ENCODE measurements at regions not wholly inside any gene's neighbourhood (a gene's known extent, or its start where the extent isn't known, plus 50 kb on each side); places are given as distances from the start of the nearest gene placed in this dataset.
A peak's percentile ranks its signal among the peaks of the same experiment; 100 is the strongest.
"Not testable (repeated sequence)": the region's sequence is repeated elsewhere in the genome, so short reads cannot be mapped to it uniquely, and the experiment has no call there.

GRCh38 chr11:90601261-90601660, 378.4 kb upstream of the CHORDC1 start:
- peak; percentile 4 to 39 for DNase-seq

GRCh38 chr11:90594658-90595057, 371.8 kb upstream of the CHORDC1 start:
- no peak for DNase-seq

- no peak for DNase-seq
Observed at GRCh38 chr11:90593099-90593498, 370.2 kb upstream of the CHORDC1 start.

GRCh38 chr11:90590286-90590685, 367.4 kb upstream of the CHORDC1 start:
- DNase-seq, result no peak

- DNase-seq, result no peak
Observed at GRCh38 chr11:90589735-90590134, 366.9 kb upstream of the CHORDC1 start.

GRCh38 chr11:90587896-90588295, 365.0 kb upstream of the CHORDC1 start:
- DNase-seq, result no peak

GRCh38 chr11:90585491-90585890, 362.6 kb upstream of the CHORDC1 start:
- no peak for DNase-seq

GRCh38 chr11:90582999-90583398, 360.1 kb upstream of the CHORDC1 start:
- DNase-seq, result not testable (repeated sequence)

- DNase-seq, result no peak
Observed at GRCh38 chr11:90564531-90564930, 341.7 kb upstream of the CHORDC1 start.

GRCh38 chr11:90558328-90558865, 335.5 kb upstream of the CHORDC1 start:
- no peak for DNase-seq

GRCh38 chr11:90556606-90557005, 333.8 kb upstream of the CHORDC1 start:
- no peak for DNase-seq

- DNase-seq, result no peak
Observed at GRCh38 chr11:90556026-90556425, 333.2 kb upstream of the CHORDC1 start.

- DNase-seq, result no peak
Observed at GRCh38 chr11:90555477-90555876, 332.6 kb upstream of the CHORDC1 start.

- no peak for DNase-seq
Observed at GRCh38 chr11:90542092-90542491, 319.2 kb upstream of the CHORDC1 start.

GRCh38 chr11:90536301-90536700, 313.5 kb upstream of the CHORDC1 start:
- DNase-seq, result no peak

GRCh38 chr11:90532125-90532524, 309.3 kb upstream of the CHORDC1 start:
- no peak for DNase-seq

- no peak for DNase-seq
Observed at GRCh38 chr11:90531001-90531400, 308.2 kb upstream of the CHORDC1 start.

- no peak for DNase-seq
Observed at GRCh38 chr11:90525962-90526361, 303.1 kb upstream of the CHORDC1 start.

- no peak for DNase-seq
Observed at GRCh38 chr11:90512846-90513245, 290.0 kb upstream of the CHORDC1 start.

GRCh38 chr11:90510839-90511238, 288.0 kb upstream of the CHORDC1 start:
- DNase-seq, result no peak

- no peak for DNase-seq
Observed at GRCh38 chr11:90500922-90501568, 278.2 kb upstream of the CHORDC1 start.

GRCh38 chr11:90496722-90497121, 273.9 kb upstream of the CHORDC1 start:
- DNase-seq, result no peak

- DNase-seq, result no peak
Observed at GRCh38 chr11:90493379-90493778, 270.5 kb upstream of the CHORDC1 start.

GRCh38 chr11:90491466-90491865, 268.6 kb upstream of the CHORDC1 start:
- DNase-seq, result no peak

- DNase-seq, result peak; percentile 6 to 29
Observed at GRCh38 chr11:90476442-90477007, 253.7 kb upstream of the CHORDC1 start.
